Upper lobe of left lung (tissue), 4 donors: ENCODE measurements at regions not wholly inside any gene's neighbourhood (a gene's known extent, or its start where the extent isn't known, plus 50 kb on each side); places are given as distances from the start of the nearest gene placed in this dataset.

Source experiments
- CTCF ChIP-seq, 6 experiments: fragments of 450-650 bp in 4 of 6; fragments of 200-600 bp in 2 of 6; sonication (generic) in 2 of 6; IDR thresholded peaks; one replicate each; pipeline ENCODE4 v1.5.1; 2016 to 2019; ENCODE audit warnings: antibody characterized with exemption in 6 of 6
- POLR2A ChIP-seq, 4 donors: fragments of 450-650 bp; IDR thresholded peaks; one replicate each; pipeline ENCODE4 v1.5.1; 2016 to 2017; ENCODE audit warnings: antibody characterized with exemption in 4 of 4, mild to moderate bottlenecking in 2 of 4

- TF ChIP-seq POLR2A (IDR thresholded peaks at IDR 0.05) (no peak), CTCF (IDR thresholded peaks at IDR 0.05) (no peak)
Observed at GRCh38 chr5:97417986-97418385, 234.9 kb upstream of the RIOK2 start.
